Activated naive CD8-positive, alpha-beta T cell treated with anti-CD3 and anti-CD28 coated beads, Interleukin-2, amount 10 ng/mL, durations not matched to agents 7 days and 5 days (primary cell): ENCODE measurements at regions not wholly inside any gene's neighbourhood (a gene's known extent, or its start where the extent isn't known, plus 50 kb on each side); places are given as distances from the start of the nearest gene placed in this dataset.

Source experiments
- ATAC-seq: fragments of 150-1000 bp; cut with Tn5 transposase; one replicate; pipeline ENCODE4 v1.10.0; 2021; ENCODE audit warnings: low read depth, moderate library complexity
- POLR2A ChIA-PET: fragments of 350-600 bp; sonication (Branson Sonifier 250); formaldehyde crosslinking; loops from one replicate; lab custom pipeline; 2021; ENCODE audit warnings: antibody characterized with exemption; lab: Charles Lee
- DNase-seq: peaks from one replicate; pipeline ENCODE4 v3.0.0; 2021
- H3K27ac Mint-ChIP-seq: one replicate; pipeline ENCODE4 v1.8.0; 2022; ENCODE audit warnings: mild to moderate bottlenecking, mixed read lengths
- H3K27me3 Mint-ChIP-seq: one replicate; pipeline ENCODE4 v1.8.0; 2022; ENCODE audit warnings: mild to moderate bottlenecking, moderate library complexity, mixed read lengths
- H3K36me3 Mint-ChIP-seq: one replicate; pipeline ENCODE4 v1.8.0; 2021; ENCODE audit warnings: mild to moderate bottlenecking, mixed read lengths
- H3K4me1 Mint-ChIP-seq: one replicate; pipeline ENCODE4 v1.8.0; 2021; ENCODE audit warnings: mixed read lengths
- H3K4me3 Mint-ChIP-seq: one replicate; pipeline ENCODE4 v1.8.0; 2022; ENCODE audit warnings: mild to moderate bottlenecking, moderate library complexity, mixed read lengths
- H3K9me3 Mint-ChIP-seq: one replicate; pipeline ENCODE4 v1.8.0; 2021; ENCODE audit warnings: mixed read lengths

DNA sequence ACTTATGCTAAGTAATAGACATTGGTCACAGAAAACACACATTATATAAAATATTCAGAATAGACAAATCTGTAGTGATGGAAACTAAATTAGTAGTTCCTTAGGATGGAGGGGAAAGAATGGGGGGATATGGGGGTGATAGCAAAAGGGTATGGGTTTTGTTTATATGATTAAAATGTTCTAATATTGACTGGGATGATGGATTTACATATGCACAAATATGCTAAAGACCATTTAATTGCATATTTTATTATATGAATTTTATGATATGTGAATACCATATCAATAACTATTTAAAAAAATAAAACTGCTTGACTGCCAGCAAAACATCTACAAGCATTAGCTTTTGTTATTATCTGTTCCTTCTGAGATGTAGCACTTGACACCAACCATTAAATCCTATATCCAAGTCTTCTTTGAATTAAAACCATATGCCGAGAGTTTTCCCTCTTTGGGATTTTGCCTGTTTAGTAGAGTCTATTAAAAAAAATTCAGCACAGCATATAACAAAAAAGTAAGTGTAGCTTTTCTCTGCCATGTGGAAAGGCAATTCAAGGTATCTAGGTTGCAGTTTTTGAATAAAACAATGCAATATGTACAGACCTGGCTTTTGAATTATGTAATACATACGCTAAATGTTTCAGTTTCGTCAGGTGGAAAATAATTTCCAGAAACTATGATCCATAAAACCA, 2584.1 kb upstream of the PCDH20 start:
- no peaks in the 10 kb centered on the region for H3K36me3 Mint-ChIP-seq
- H3K4me1 Mint-ChIP-seq, result no peaks in the 10 kb centered on the region
- ATAC-seq, result no peak
- POLR2A ChIA-PET, result no interaction called here
- no peak overlapping the region for H3K27ac Mint-ChIP-seq
- DNase-seq, result no peak
- no peak overlapping the region for H3K4me3 Mint-ChIP-seq
- H3K27me3 Mint-ChIP-seq, result no peaks in the 10 kb centered on the region
- H3K9me3 Mint-ChIP-seq, result peaks cover 8% of the 10 kb centered on the region

DNA sequence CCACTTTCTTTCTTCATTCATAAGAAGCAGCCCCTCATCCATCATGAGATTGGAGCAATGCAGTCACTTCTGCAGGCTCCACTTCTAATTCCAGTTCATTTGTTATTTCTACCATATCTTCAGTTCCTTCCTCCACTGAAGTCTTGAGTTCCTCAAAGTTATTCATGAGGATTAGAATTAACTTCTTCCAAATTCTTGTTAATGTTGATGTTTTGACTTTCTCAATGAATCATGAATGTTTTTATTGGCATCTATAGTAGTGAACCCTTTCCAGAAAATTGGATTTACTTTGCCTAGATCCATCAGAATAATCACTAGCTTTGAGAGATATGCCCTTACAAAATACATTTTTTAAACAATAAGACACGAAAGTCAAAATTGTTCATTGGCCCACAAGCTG, 2567.7 kb upstream of the PCDH20 start:
- H3K9me3 Mint-ChIP-seq, result no peaks in the 10 kb centered on the region
- POLR2A ChIA-PET, result interaction anchor here (0.6 kb wide), 1 partner anchor 615 kb away, joined by 4 read pairs; no protein-coding TSS in a partner anchor
- no peaks in the 10 kb centered on the region for H3K36me3 Mint-ChIP-seq
- no peak overlapping the region for H3K4me3 Mint-ChIP-seq
- DNase-seq (no peak), ATAC-seq (no peak)
- H3K27me3 Mint-ChIP-seq, result no peaks in the 10 kb centered on the region
- H3K4me1 Mint-ChIP-seq, result no peaks in the 10 kb centered on the region
- no peak overlapping the region for H3K27ac Mint-ChIP-seq

DNA sequence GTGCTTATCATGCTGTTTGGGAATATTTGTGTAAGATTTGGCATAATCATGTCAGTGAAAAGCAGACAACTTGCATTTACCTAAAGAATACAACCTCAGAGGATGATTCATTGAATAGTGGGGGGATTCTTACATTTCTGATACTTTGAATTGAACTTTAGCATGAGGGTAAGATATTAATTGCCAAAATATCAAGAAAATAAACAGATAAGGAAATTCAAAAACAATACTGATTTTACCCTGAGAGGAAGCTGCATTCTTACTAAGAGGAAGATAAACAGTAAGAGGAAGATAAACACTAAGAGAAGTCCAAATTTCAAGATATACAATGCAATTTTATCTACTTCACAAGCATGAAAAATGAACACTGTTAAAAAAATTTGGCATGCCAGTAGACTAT, 2564.3 kb upstream of the PCDH20 start:
- H3K36me3 Mint-ChIP-seq, result no peaks in the 10 kb centered on the region
- no peak for DNase-seq
- H3K27ac Mint-ChIP-seq, result no peak overlapping the region
- ATAC-seq, result no peak
- POLR2A ChIA-PET, result no interaction called here
- no peaks in the 10 kb centered on the region for H3K27me3 Mint-ChIP-seq
- H3K4me1 Mint-ChIP-seq, result no peaks in the 10 kb centered on the region
- H3K9me3 Mint-ChIP-seq, result no peaks in the 10 kb centered on the region
- H3K4me3 Mint-ChIP-seq, result no peak overlapping the region

DNA sequence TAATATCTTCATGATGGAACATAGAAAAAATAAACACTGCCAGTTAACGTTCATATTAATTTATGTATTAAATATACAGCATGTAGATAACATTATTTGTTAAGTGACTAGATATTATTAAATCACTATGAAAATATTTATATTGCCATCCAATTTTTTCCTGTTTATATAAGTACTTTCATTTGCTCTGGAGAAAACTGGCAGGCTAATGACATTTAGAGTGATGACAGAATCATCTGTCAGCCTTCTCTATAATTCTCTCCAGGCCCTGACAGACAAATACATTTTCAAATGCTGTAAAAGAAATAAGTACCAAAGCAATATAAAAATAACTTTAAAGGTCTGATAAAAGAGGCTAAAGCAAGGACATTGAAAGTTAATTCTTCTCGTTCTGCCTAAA, 2556.7 kb upstream of the PCDH20 start:
- H3K27me3 Mint-ChIP-seq, result no peaks in the 10 kb centered on the region
- POLR2A ChIA-PET, result no interaction called here
- H3K4me3 Mint-ChIP-seq, result no peak overlapping the region

DNA sequence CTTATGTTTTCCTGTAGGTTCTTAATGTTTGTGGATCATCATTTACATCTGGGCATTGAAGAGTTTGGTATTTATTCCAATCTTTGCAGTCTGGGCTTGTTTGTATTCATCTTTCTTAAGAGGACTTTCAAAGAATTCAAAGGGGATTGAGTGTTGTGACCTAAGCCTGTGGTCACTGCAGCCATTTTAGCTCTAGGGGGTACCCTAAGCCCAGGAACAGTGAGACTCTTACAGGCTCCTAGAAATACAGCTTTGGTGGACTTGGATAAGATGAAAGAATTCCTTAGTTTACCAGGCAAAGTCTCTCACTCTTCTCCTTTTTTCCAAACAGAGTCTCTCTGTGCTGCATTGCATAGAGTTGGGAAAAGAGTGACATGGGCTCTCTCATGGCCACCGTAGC, 2539.0 kb upstream of the PCDH20 start:
- Mint-ChIP-seq H3K36me3 (no peaks in the 10 kb centered on the region), H3K4me3 (no peak overlapping the region), H3K27ac (no peak overlapping the region), H3K27me3 (no peaks in the 10 kb centered on the region), H3K9me3 (peaks cover 2% of the 10 kb centered on the region), H3K4me1 (no peaks in the 10 kb centered on the region)
- no peak for ATAC-seq
- no peak for DNase-seq
- POLR2A ChIA-PET, result no interaction called here

More for the DNA sequence above, 2556.7 kb upstream of the PCDH20 start:
- Mint-ChIP-seq H3K27ac (no peak overlapping the region), H3K9me3 (no peaks in the 10 kb centered on the region), H3K36me3 (no peaks in the 10 kb centered on the region), H3K4me1 (no peaks in the 10 kb centered on the region)
- no peak for DNase-seq
- no peak for ATAC-seq

DNA sequence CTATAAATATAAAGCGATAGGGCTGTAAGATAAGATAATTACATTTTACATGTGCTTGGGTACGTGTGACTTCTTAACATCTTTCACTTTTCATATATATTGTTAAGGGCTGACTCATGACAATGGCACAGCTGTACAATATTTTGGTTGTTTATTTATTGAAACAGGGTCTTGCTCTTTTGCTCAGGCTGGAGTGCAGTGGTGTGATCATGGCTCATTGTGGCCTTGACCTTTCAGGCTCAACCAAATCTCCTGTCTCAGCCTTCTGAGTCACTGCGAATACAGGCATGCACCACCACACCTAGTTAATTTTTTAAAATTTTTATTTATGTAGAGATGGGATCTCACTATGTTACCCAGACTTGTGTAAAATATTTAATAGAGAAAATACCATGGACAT, 2532.4 kb upstream of the PCDH20 start:
- Mint-ChIP-seq H3K27me3 (no peaks in the 10 kb centered on the region), H3K36me3 (no peaks in the 10 kb centered on the region), H3K9me3 (peaks cover 3% of the 10 kb centered on the region), H3K4me1 (no peaks in the 10 kb centered on the region), H3K4me3 (no peak overlapping the region), H3K27ac (no peak overlapping the region)
- POLR2A ChIA-PET, result no interaction called here
- DNase-seq (no peak), ATAC-seq (no peak)

DNA sequence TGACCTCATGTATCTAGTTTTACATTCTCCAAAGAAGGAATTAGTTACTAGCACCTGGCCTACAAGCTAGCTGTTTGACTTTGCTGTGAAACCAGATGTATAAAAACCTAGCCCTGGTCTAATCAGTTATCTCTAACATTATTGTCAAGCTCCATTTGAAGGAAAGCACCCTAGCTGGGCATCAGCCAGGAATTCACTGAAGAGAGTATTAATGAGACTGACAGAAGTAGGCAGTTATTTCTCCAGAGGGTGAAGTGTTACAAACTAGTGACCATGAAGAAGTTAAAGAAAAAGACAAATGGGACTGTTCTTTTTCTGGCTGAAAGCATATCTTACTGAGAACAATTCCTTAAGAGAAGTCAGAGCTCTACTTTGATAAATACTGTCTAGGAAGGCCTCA, 2529.3 kb upstream of the PCDH20 start:
- Mint-ChIP-seq H3K27me3 (no peaks in the 10 kb centered on the region), H3K4me3 (no peak overlapping the region), H3K36me3 (no peaks in the 10 kb centered on the region), H3K27ac (no peak overlapping the region), H3K4me1 (no peaks in the 10 kb centered on the region), H3K9me3 (peaks cover 3% of the 10 kb centered on the region)
- ATAC-seq (no peak), DNase-seq (no peak)
- POLR2A ChIA-PET, result no interaction called here

DNA sequence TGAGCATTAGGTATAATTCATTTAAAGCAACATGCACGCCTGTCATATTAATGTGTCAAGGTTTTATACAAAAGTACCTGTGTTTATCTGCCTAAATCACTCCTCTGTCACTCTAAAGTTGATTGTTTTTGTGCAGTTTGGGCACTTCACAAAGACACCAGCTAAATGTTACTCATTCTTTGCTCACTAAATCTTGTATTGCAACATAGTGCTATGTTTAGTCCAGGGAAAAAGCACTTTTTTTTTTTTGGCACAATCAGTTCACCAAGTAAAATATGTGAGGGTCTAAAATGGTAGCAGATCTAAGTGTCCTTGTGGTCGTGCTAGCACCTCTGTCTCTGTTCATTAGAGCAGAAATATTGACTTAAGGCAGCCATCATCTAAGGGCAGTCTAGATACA, 2526.7 kb upstream of the PCDH20 start:
- POLR2A ChIA-PET, result no interaction called here
- H3K27me3 Mint-ChIP-seq, result no peaks in the 10 kb centered on the region
- no peak overlapping the region for H3K4me3 Mint-ChIP-seq
- no peaks in the 10 kb centered on the region for H3K4me1 Mint-ChIP-seq
- ATAC-seq (no peak), DNase-seq (no peak)
- H3K9me3 Mint-ChIP-seq, result peaks cover under 1% of the 10 kb centered on the region
- H3K27ac Mint-ChIP-seq, result no peak overlapping the region
- H3K36me3 Mint-ChIP-seq, result no peaks in the 10 kb centered on the region

DNA sequence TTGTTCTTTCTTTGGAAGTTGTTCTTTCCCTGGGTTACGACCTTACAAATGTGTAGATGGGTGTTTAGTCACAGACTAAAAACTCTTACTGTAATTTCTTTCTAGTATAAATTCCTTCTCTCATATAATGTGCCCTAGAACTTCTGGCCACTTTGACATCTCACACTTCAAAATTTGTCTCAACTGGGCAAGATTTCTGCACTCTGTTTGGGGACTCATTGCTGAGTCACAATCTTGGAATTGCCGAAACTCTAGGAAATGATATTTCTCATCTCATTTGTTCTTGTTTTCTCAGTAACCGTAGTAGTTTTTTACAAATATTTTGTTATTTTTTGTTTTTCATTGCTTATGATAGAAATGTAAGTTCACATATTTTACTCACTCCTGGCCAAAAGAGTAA, 2523.2 kb upstream of the PCDH20 start:
- H3K27me3 Mint-ChIP-seq, result no peaks in the 10 kb centered on the region
- DNase-seq (no peak), ATAC-seq (no peak)
- no peaks in the 10 kb centered on the region for H3K36me3 Mint-ChIP-seq
- no peaks in the 10 kb centered on the region for H3K4me1 Mint-ChIP-seq
- H3K27ac Mint-ChIP-seq, result no peak overlapping the region
- POLR2A ChIA-PET, result no interaction called here
- H3K4me3 Mint-ChIP-seq, result no peak overlapping the region
- peaks cover 5% of the 10 kb centered on the region for H3K9me3 Mint-ChIP-seq

DNA sequence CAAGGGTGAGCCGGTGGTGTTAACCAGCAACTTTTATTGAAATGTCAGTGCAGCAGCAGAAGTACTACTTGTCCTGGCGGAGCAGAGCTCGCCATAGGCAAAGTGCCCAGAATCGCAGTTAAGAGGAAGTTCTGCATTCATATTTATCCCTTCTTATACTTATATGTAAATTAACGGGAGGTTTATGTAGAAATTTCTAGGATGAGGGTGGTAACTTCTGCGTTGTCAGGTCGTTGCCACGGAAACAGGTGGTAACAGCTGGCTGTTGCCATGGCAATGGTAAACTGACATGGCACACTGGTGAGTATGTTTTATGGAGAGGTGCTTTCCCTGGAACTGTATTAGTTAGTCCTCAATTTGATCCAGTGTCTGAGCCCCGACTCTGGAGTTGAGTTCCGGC, 2494.9 kb upstream of the PCDH20 start:
- DNase-seq, result no peak
- no peaks in the 10 kb centered on the region for H3K27me3 Mint-ChIP-seq
- no peaks in the 10 kb centered on the region for H3K36me3 Mint-ChIP-seq
- H3K4me3 Mint-ChIP-seq, result no peak overlapping the region
- H3K4me1 Mint-ChIP-seq, result no peaks in the 10 kb centered on the region
- H3K9me3 Mint-ChIP-seq, result peaks cover 1% of the 10 kb centered on the region
- no peak overlapping the region for H3K27ac Mint-ChIP-seq
- ATAC-seq, result no peak
- POLR2A ChIA-PET, result no interaction called here

DNA sequence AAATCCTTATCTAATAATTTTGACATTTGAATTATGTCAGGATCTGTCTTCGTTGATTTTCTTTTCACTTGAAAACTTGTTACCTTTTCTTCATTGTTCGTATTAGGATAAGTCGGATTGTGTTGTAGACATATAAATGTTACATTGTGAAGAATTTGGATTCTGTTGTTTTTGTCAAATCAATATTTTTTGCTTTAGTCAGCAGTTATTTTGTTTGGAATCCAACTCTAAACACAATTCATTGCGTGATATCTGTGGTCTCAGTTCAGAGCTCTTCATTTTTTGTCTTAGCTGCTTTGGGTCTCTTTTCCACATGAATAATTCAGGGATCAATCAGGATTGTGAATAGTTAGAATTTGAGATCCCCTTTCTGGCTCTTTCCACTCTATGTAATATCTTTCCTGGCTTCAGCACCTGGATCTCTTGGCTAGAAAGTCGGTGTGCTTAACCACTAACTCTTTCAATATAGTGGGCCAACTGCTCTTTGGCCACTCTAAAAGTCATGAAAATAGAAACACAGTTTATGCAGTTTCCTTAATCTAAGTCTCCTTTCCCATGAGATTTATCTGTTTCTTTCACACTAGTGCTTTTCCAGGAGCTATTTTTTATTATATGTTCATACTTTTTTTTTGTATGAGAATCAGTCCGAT, 2494.2 kb upstream of the PCDH20 start:
- POLR2A ChIA-PET, result no interaction called here
- DNase-seq (no peak), ATAC-seq (no peak)
- no peaks in the 10 kb centered on the region for H3K9me3 Mint-ChIP-seq
- H3K27me3 Mint-ChIP-seq, result no peaks in the 10 kb centered on the region
- no peaks in the 10 kb centered on the region for H3K36me3 Mint-ChIP-seq
- no peaks in the 10 kb centered on the region for H3K4me1 Mint-ChIP-seq
- H3K4me3 Mint-ChIP-seq, result no peak overlapping the region
- no peak overlapping the region for H3K27ac Mint-ChIP-seq

DNA sequence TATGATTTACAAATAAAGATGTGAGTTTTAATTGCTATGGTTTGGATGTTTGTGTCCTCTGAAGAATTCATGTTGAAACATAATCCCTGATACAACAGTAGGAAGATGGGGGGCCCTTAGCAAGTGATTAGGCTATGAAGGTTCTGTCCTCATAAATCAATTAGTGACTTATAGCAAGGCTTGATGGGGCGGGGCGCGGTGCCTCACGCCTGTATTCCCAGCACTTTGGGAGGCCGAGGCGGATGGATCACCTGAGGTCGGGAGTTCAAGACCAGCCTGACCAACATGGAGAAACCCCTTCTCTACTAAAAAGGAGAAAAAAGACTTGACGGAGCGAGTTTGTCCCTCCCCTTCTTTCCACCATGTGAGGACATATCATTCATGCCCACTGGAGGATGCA, 2486.5 kb upstream of the PCDH20 start:
- no peak for ATAC-seq
- Mint-ChIP-seq H3K27ac (no peak overlapping the region), H3K27me3 (no peaks in the 10 kb centered on the region), H3K9me3 (peaks cover 4% of the 10 kb centered on the region), H3K4me3 (no peak overlapping the region), H3K36me3 (no peaks in the 10 kb centered on the region), H3K4me1 (no peaks in the 10 kb centered on the region)
- DNase-seq, result no peak
- POLR2A ChIA-PET, result no interaction called here

DNA sequence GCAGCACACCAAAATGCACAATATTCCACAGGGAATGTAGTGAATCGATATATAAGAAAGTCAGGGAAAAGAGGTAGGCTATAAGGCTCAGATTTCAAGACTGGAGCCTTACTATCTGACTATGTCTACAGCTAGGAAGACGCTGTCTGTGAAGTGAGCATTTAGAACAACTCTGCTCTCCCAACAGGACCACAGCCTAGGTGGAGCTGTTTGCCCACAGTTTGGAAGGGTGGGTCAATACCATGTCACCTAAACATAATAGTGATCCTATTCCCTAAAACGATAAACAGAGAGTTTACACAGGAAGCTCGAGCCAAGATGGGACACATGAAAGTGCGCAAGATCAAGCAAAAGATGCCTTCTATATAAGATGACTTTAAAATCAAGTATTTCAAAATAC, 2486.0 kb upstream of the PCDH20 start:
- Mint-ChIP-seq H3K4me3 (no peak overlapping the region), H3K27me3 (no peaks in the 10 kb centered on the region), H3K4me1 (no peaks in the 10 kb centered on the region), H3K9me3 (peaks cover 4% of the 10 kb centered on the region), H3K36me3 (no peaks in the 10 kb centered on the region), H3K27ac (no peak overlapping the region)
- DNase-seq, result no peak
- POLR2A ChIA-PET, result no interaction called here
- ATAC-seq, result no peak

DNA sequence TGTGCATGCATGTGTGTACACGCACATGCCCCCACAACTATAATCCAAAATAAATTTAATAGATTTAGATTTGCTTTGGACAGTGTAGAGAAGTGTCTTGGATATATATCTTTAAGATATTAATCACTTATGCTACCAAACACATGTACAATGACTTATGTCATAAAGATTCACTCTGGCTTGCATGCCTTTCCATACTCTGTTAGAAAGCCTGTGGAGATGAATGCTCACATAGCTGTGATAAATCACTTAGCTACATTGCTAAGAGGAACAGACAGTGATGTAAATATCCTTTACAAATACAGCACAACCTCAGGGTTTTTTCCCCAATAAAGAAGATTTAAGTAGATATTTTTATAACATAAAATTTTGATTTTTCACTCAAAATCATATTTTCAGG, 2484.8 kb upstream of the PCDH20 start:
- Mint-ChIP-seq H3K4me3 (no peak overlapping the region), H3K9me3 (peaks cover 4% of the 10 kb centered on the region), H3K4me1 (no peaks in the 10 kb centered on the region), H3K27ac (no peak overlapping the region), H3K36me3 (no peaks in the 10 kb centered on the region), H3K27me3 (no peaks in the 10 kb centered on the region)
- no peak for DNase-seq
- POLR2A ChIA-PET, result no interaction called here
- no peak for ATAC-seq
